Heart right ventricle (tissue), 16 donors: ENCODE measurements at regions not wholly inside any gene's neighbourhood (a gene's known extent, or its start where the extent isn't known, plus 50 kb on each side); places are given as distances from the start of the nearest gene placed in this dataset.

Experiments
- ATAC-seq, 8 donors: fragments of 200-7000 bp; cut with Tn5 transposase; one replicate each; pipeline ENCODE4 v1.9.1; 2020; ENCODE audit warnings: mild to moderate bottlenecking in 8 of 8, moderate library complexity in 8 of 8, moderate number of reproducible peaks in 1 of 8
- DNase-seq, 2 donors: peaks; one replicate each; pipeline ENCODE4 v3.0.0-alpha.2; 2020
- H3K27ac ChIP-seq, 10 donors: fragments of 200-600 bp; sonication (generic) in 2 of 10; one replicate each; pipeline versions ENCODE4 v1.5.0 to v1.8.0; 2020 to 2022; ENCODE audit warnings: mild to moderate bottlenecking in 3 of 10
- H3K27me3 ChIP-seq, 7 donors: fragments of 200-600 bp; one replicate each; pipeline ENCODE4 v1.8.0; 2021 to 2022; ENCODE audit warnings: mild to moderate bottlenecking in 2 of 7
- H3K36me3 ChIP-seq, 9 donors: fragments of 200-600 bp; sonication (generic) in 1 of 9; one replicate each; pipeline versions ENCODE4 v1.5.0 to v1.8.0; 2020 to 2022; ENCODE audit warnings: mild to moderate bottlenecking in 2 of 9
- H3K4me1 ChIP-seq, 9 donors: fragments of 200-600 bp; sonication (generic) in 1 of 9; one replicate each; pipeline versions ENCODE4 v1.5.0 to v1.8.0; 2020 to 2022; ENCODE audit warnings: mild to moderate bottlenecking in 4 of 9
- H3K4me3 ChIP-seq, 10 donors: fragments of 200-600 bp; sonication (generic) in 2 of 10; one replicate each; pipeline versions ENCODE4 v1.5.0 to v1.8.0; 2020 to 2022; ENCODE audit warnings: mild to moderate bottlenecking in 7 of 10, moderate library complexity in 2 of 10
- H3K9me3 ChIP-seq, 11 donors: fragments of 200-600 bp in 10 of 11; sonication (generic) in 2 of 11; one replicate each; pipeline versions ENCODE4 v1.5.0 to v1.8.0; 2013 to 2022; ENCODE audit warnings: mild to moderate bottlenecking in 2 of 11, control low read depth in 1 of 11, moderate library complexity in 1 of 11
- WGBS, 2 donors: extraction: QIAGEN DNeasy Blood & Tissue Kit; methylation state at CpG; one replicate each; pipeline ENCODE4 v1.1.7; 2013; ENCODE audit warnings: inconsistent platforms in 1 of 2; 5-methylcytosine and 5-hydroxymethylcytosine counted together
- intact Hi-C, 10 donors: fragments of 100-400 bp; cut with DNase I; formaldehyde crosslinking; loops; one replicate each; pipeline versions ENCODE4 v1.11.1 to v1.14.2; 2022
- TF ChIP-seq, protein P1 (sequence below), 9 donors: fragments of 200-600 bp; sonication (generic) in 2 of 9; IDR thresholded peaks; one replicate each; pipeline versions ENCODE4 v1.5.0 to v1.8.0; 2021 to 2022; ENCODE audit warnings: antibody characterized with exemption in 9 of 9, mild to moderate bottlenecking in 5 of 9, moderate library complexity in 1 of 9
- donor health status: Arrhythmogenic right ventricular cardiomyopathy.
- donor health status: ischemic (EF 13 %, LVEDD 7.1; RV severe dilation, severe dysfunction).
- donor health status: healthy with polysubstance abuse.
- donor health status: DM: no; HTN: yes; CAD: no.
- donor health status: DM: no; HTN: no; CAD: no.
- donor health status: ischemic (EF 25% LVEDD 6.9; RV normal size, moderate dysfunction).
- donor health status: ischemic (EF 25% LVEDD 5.7; RV mildly dilated, moderate dysfunction).
- donor health status: healthy.
- donor health status: DM: yes; HTN: yes; CAD: no.
- donor health status: Ischemic cardiomyopathy.
- donor health status: ischemic (EF 35%, LVEDD 5.7; RV mildly dilated, moderate dysfunction).
- donor health status: nonischemic (EF 11% LVEDD 7.7; RV severe dilation, severe dysfunction).
- donor health status: DM: yes; HTN: yes; CAD: no.
- donor health status: PGD.
- donor health status: ischemic (EF 29% LVEDD 5.4; RV normal size, mild dysfunction).
- donor health status: nonischemic (EF 23%, LVEDD 6.1; RV moderate dilation, normal function).

DNA sequence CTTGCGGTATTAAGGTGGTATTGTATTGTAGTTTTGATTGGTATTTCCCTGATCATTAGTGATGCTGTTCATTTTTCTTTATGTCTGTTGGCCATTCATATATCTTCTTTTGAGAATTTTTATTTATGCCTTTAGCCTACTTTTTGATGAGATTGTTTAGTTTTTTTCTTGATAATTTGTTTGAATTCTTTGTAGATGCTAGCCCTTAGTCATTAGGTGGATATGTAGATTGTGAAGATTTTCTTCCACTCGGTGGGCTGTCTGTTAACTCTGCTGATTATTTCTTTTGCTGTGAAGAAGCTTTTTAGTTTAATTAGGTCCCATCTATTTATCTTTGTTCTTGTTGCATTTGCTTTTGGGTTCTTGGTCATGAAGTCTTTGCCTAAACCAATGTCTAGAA is 115.4 kb downstream of the VPREB1 start:
- TF ChIP-seq, protein P1, sequence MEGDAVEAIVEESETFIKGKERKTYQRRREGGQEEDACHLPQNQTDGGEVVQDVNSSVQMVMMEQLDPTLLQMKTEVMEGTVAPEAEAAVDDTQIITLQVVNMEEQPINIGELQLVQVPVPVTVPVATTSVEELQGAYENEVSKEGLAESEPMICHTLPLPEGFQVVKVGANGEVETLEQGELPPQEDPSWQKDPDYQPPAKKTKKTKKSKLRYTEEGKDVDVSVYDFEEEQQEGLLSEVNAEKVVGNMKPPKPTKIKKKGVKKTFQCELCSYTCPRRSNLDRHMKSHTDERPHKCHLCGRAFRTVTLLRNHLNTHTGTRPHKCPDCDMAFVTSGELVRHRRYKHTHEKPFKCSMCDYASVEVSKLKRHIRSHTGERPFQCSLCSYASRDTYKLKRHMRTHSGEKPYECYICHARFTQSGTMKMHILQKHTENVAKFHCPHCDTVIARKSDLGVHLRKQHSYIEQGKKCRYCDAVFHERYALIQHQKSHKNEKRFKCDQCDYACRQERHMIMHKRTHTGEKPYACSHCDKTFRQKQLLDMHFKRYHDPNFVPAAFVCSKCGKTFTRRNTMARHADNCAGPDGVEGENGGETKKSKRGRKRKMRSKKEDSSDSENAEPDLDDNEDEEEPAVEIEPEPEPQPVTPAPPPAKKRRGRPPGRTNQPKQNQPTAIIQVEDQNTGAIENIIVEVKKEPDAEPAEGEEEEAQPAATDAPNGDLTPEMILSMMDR (IDR thresholded peaks at IDR 0.05) = no peak
- H3K27ac ChIP-seq = no peak overlapping the region
- H3K9me3 ChIP-seq = no peaks in the 10 kb centered on the region
- intact Hi-C loops = no loop called here
- H3K36me3 ChIP-seq = no peaks in the 10 kb centered on the region
- no peak overlapping the region for H3K4me3 ChIP-seq
- no peak for DNase-seq
- ATAC-seq = no peak
- 79% methylated on average over 2 of the region's 2 CpGs for WGBS, 2 donors
- peaks cover 0 to 72% (median 49%) of the 10 kb centered on the region in 7 donors for H3K27me3 ChIP-seq
- no peaks in the 10 kb centered on the region for H3K4me1 ChIP-seq

DNA sequence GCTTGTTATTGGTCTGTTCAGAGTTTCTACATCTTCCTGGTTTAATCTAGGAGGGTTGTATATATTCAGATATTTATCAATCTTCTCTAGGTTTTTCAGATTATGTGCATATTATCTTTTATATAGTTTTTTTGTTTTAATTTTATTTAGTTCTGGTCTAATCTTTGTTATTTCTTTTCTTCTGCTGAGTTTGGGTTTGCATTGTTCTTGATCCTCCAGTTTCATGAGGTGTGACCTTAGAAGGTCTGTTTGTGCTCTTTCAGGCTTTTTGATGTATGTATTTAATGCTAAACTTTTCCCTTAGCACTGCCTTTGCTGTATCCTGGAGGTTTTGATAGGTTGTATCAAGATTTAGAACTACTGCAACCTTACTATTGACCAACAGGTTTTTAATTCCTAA is 117.7 kb downstream of the VPREB1 start:
- Histone ChIP-seq H3K4me1 (no peaks in the 10 kb centered on the region), H3K4me3 (no peak overlapping the region), H3K27me3 (peaks cover 0 to 51% (median 30%) of the 10 kb centered on the region in 7 donors), H3K27ac (no peak overlapping the region), H3K9me3 (no peaks in the 10 kb centered on the region), H3K36me3 (no peaks in the 10 kb centered on the region)
- DNase-seq = no peak
- TF ChIP-seq, protein P1 (IDR thresholded peaks at IDR 0.05) = no peak
- ATAC-seq = no peak
- intact Hi-C loops = no loop called here

DNA sequence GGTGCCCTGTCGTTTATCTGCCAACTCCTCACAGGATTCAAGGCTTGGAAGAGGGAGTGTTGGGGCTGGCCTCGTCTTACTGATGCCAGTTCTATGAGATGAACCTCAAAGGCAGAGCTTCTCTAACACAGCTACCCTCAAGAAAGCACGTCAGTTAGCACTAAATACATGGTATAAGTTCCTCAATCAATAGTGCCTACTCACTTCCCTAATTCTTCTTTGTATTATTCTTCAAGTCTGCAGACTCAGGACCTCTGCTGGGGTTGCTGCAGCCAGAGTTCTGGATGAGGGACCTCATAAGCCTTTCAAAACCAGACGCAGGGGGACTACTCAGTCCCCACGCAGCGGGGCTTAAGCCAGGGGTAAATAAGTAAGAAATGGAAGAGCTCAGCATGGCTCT is 118.3 kb downstream of the VPREB1 start:
- ATAC-seq = no peak

DNA sequence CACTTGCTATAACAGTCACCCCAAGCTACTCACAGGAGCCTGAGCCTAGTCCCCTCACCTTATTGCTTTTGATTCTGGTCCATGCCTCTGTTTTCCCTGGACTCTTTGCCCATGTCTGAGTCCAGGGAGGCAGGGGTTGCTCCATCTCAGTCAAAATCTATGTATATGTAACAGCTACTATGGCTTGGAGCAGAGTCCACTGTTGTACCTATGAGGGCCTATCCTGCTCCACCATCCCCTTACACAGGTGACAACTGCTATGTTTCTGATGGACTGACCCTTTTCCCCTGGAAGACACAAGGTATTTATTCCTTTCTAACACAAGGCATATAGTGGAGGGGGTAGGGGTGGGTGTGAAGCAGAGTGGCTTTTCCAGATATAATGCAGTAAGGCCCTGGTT is 119.6 kb downstream of the VPREB1 start:
- peaks cover 0 to 53% (median 30%) of the 10 kb centered on the region in 7 donors for H3K27me3 ChIP-seq
- intact Hi-C loops = no loop called here

More for the DNA sequence above, 118.3 kb downstream of the VPREB1 start:
- H3K36me3 ChIP-seq = no peaks in the 10 kb centered on the region
- TF ChIP-seq, protein P1 (IDR thresholded peaks at IDR 0.05) = no peak
- no peaks in the 10 kb centered on the region for H3K9me3 ChIP-seq
- H3K27ac ChIP-seq = no peak overlapping the region
- 44 to 52% methylated on average over 6 of the region's 6 CpGs for WGBS, 2 donors
- no peak for DNase-seq
- intact Hi-C loops = no loop called here
- no peak overlapping the region for H3K4me3 ChIP-seq
- peaks cover 0 to 3% (median 0%) of the 10 kb centered on the region in 9 donors for H3K4me1 ChIP-seq
- H3K27me3 ChIP-seq = peaks cover 0 to 54% (median 30%) of the 10 kb centered on the region in 7 donors

More for the DNA sequence above, 119.6 kb downstream of the VPREB1 start:
- ATAC-seq = no peak
- no peak for DNase-seq
- H3K9me3 ChIP-seq = no peaks in the 10 kb centered on the region
- no peaks in the 10 kb centered on the region for H3K36me3 ChIP-seq
- H3K27ac ChIP-seq = no peak overlapping the region
- peaks cover 0 to 9% (median 0%) of the 10 kb centered on the region in 9 donors for H3K4me1 ChIP-seq
- TF ChIP-seq, protein P1 (IDR thresholded peaks at IDR 0.05) = no peak
- H3K4me3 ChIP-seq = no peak overlapping the region
